Upper lobe of left lung (tissue), 6 donors: ENCODE measurements at regions not wholly inside any gene's neighbourhood (a gene's known extent, or its start where the extent isn't known, plus 50 kb on each side); places are given as distances from the start of the nearest gene placed in this dataset.

Source experiments
- ATAC-seq, 2 donors: fragments of 200-7000 bp; cut with Tn5 transposase; one replicate each; pipeline ENCODE4 v1.9.1; 2022; ENCODE audit warnings: mild to moderate bottlenecking in 2 of 2, moderate library complexity in 2 of 2; ENCODE audit not compliant: low FRiP score in 2 of 2
- DNase-seq, 2 donors: peaks; one replicate each; pipeline ENCODE4 v3.0.0-alpha.2; 2019 to 2020
- H3K27ac ChIP-seq, 4 donors: fragments of 200-600 bp; sonication (generic); one replicate each; pipeline ENCODE4 v1.5.1; 2016 to 2019
- H3K27me3 ChIP-seq, 4 donors: fragments of 200-600 bp; sonication (generic); one replicate each; pipeline ENCODE4 v1.5.1; 2017 to 2019
- H3K36me3 ChIP-seq, 4 donors: fragments of 200-600 bp; sonication (generic); one replicate each; pipeline ENCODE4 v1.5.1; 2016 to 2019
- H3K4me1 ChIP-seq, 4 donors: fragments of 200-600 bp; sonication (generic); one replicate each; pipeline ENCODE4 v1.5.1; 2018 to 2019
- H3K4me3 ChIP-seq, 4 donors: fragments of 200-600 bp; sonication (generic); one replicate each; pipeline ENCODE4 v1.5.1; 2017 to 2019; ENCODE audit warnings: mild to moderate bottlenecking in 2 of 4, moderate library complexity in 1 of 4
- H3K9me3 ChIP-seq, 4 donors: fragments of 200-600 bp; sonication (generic); one replicate each; pipeline ENCODE4 v1.5.1; 2018 to 2019
- CTCF ChIP-seq, 6 experiments: fragments of 450-650 bp in 4 of 6; fragments of 200-600 bp in 2 of 6; sonication (generic) in 2 of 6; IDR thresholded peaks; one replicate each; pipeline ENCODE4 v1.5.1; 2016 to 2019; ENCODE audit warnings: antibody characterized with exemption in 6 of 6
- EP300 ChIP-seq, 4 donors: sonication (generic); formaldehyde crosslinking; IDR thresholded peaks; one replicate each; pipeline ENCODE4 v1.5.1; 2017; ENCODE audit warnings: antibody characterized with exemption in 4 of 4, control low read depth in 2 of 4
- POLR2A ChIP-seq, 4 donors: fragments of 450-650 bp; IDR thresholded peaks; one replicate each; pipeline ENCODE4 v1.5.1; 2016 to 2017; ENCODE audit warnings: antibody characterized with exemption in 4 of 4, mild to moderate bottlenecking in 2 of 4
- POLR2AphosphoS5 ChIP-seq, 2 donors: sonication (generic); formaldehyde crosslinking; IDR thresholded peaks; one replicate each; pipeline ENCODE4 v1.5.1; 2017; ENCODE audit warnings: antibody characterized with exemption in 2 of 2
- WGBS, 2 donors: methylation state at CpG; one replicate each; pipeline ENCODE4 v1.1.5; 2017 to 2018; 5-methylcytosine and 5-hydroxymethylcytosine counted together
- donor health status: DM: no; HTN: no; CAD: no; lungs with moderate emphysema.
- donor health status: DM: no; HTN: yes; CAD: no; lungs with severe emphysema.

- H3K27ac ChIP-seq: no peak overlapping the region
- ATAC-seq: no peak
- no peaks in the 10 kb centered on the region for H3K36me3 ChIP-seq
Measured at GRCh38 chr6:76552268-76552667, 479.8 kb upstream of the IMPG1 start.

GRCh38 chr6:76533661-76534060 lies 461.2 kb upstream of the IMPG1 start:
- 88 to 91% methylated on average over 2 to 4 of the region's 4 CpGs for WGBS, 2 donors
- Histone ChIP-seq H3K27me3 (no peaks in the 10 kb centered on the region), H3K4me3 (no peak overlapping the region), H3K9me3 (peaks cover 0 to 11% (median 0%) of the 10 kb centered on the region in 4 donors), H3K4me1 (no peaks in the 10 kb centered on the region), H3K36me3 (no peaks in the 10 kb centered on the region), H3K27ac (no peak overlapping the region)
- ATAC-seq: peak; percentile 24 to 25
- TF ChIP-seq EP300 (IDR thresholded peaks at IDR 0.05) (no peak), CTCF (IDR thresholded peaks at IDR 0.05) (no peak), POLR2AphosphoS5 (IDR thresholded peaks at IDR 0.05) (no peak), POLR2A (IDR thresholded peaks at IDR 0.05) (no peak)
- no peak for DNase-seq

More at GRCh38 chr6:76552268-76552667, 479.8 kb upstream of the IMPG1 start:
- Histone ChIP-seq H3K27me3 (no peaks in the 10 kb centered on the region), H3K4me1 (no peaks in the 10 kb centered on the region), H3K9me3 (no peaks in the 10 kb centered on the region), H3K4me3 (no peak overlapping the region)
- TF ChIP-seq CTCF (IDR thresholded peaks at IDR 0.05): no peak
- no peak for TF ChIP-seq POLR2AphosphoS5 (IDR thresholded peaks at IDR 0.05)
- no peak for TF ChIP-seq POLR2A (IDR thresholded peaks at IDR 0.05)
- TF ChIP-seq EP300 (IDR thresholded peaks at IDR 0.05): no peak
- DNase-seq: no peak
- WGBS, 2 donors: 64 to 92% methylated on average over 4 of the region's 4 CpGs

GRCh38 chr6:76532647-76533046 lies 460.2 kb upstream of the IMPG1 start:
- H3K4me1 ChIP-seq: no peaks in the 10 kb centered on the region
- TF ChIP-seq POLR2AphosphoS5 (IDR thresholded peaks at IDR 0.05) (no peak), POLR2A (IDR thresholded peaks at IDR 0.05) (no peak), EP300 (IDR thresholded peaks at IDR 0.05) (no peak), CTCF (IDR thresholded peaks at IDR 0.05) (no peak)

GRCh38 chr6:76518443-76518842 lies 446.0 kb upstream of the IMPG1 start:
- Histone ChIP-seq H3K27me3 (no peaks in the 10 kb centered on the region), H3K27ac (no peak overlapping the region), H3K36me3 (no peaks in the 10 kb centered on the region), H3K4me3 (no peak overlapping the region), H3K9me3 (no peaks in the 10 kb centered on the region), H3K4me1 (no peaks in the 10 kb centered on the region)
- no peak for TF ChIP-seq POLR2A (IDR thresholded peaks at IDR 0.05)
- TF ChIP-seq POLR2AphosphoS5 (IDR thresholded peaks at IDR 0.05): no peak
- no peak for TF ChIP-seq CTCF (IDR thresholded peaks at IDR 0.05)
- TF ChIP-seq EP300 (IDR thresholded peaks at IDR 0.05): no peak
- no peak for ATAC-seq
- DNase-seq: no peak

More at GRCh38 chr6:76532647-76533046, 460.2 kb upstream of the IMPG1 start:
- no peak overlapping the region for H3K27ac ChIP-seq
- DNase-seq (no peak), ATAC-seq (peak; percentile 18 to 22)
- H3K4me3 ChIP-seq: no peak overlapping the region
- H3K27me3 ChIP-seq: no peaks in the 10 kb centered on the region
- H3K36me3 ChIP-seq: no peaks in the 10 kb centered on the region
- H3K9me3 ChIP-seq: peaks cover 0 to 11% (median 0%) of the 10 kb centered on the region in 4 donors
- WGBS, 2 donors: 59 to 64% methylated on average over 2 of the region's 2 CpGs

- Histone ChIP-seq H3K4me3 (no peak overlapping the region), H3K27ac (no peak overlapping the region), H3K4me1 (no peaks in the 10 kb centered on the region), H3K9me3 (no peaks in the 10 kb centered on the region), H3K36me3 (no peaks in the 10 kb centered on the region), H3K27me3 (no peaks in the 10 kb centered on the region)
- ATAC-seq (no peak), DNase-seq (no peak)
- 81 to 83% methylated on average over 4 of the region's 4 CpGs for WGBS, 2 donors
- TF ChIP-seq CTCF (IDR thresholded peaks at IDR 0.05) (no peak), POLR2A (IDR thresholded peaks at IDR 0.05) (no peak), EP300 (IDR thresholded peaks at IDR 0.05) (no peak), POLR2AphosphoS5 (IDR thresholded peaks at IDR 0.05) (no peak)
Measured at GRCh38 chr6:76516924-76517323, 444.5 kb upstream of the IMPG1 start.
